ENCODE measurements at regions not wholly inside any gene's neighbourhood (a gene's known extent, or its start where the extent isn't known, plus 50 kb on each side); places are given as distances from the start of the nearest gene placed in this dataset.

- no peak for DNase-seq (ENCODE audit: low read depth)
- H3K4me3 ChIP-seq (ENCODE audit: low read length), result no peak overlapping the region
- TF ChIP-seq CTCF (conservative IDR thresholded peaks at IDR 0.05; ENCODE audit: low read length), result no peak
Measured at GRCh38 chr7:86962623-86963022, 96.8 kb downstream of the ELAPOR2 start.

GRCh38 chr7:86961686-86962085, 97.8 kb downstream of the ELAPOR2 start:
- no peak overlapping the region for H3K4me3 ChIP-seq (ENCODE audit: low read length)
- no peak for TF ChIP-seq CTCF (conservative IDR thresholded peaks at IDR 0.05; ENCODE audit: low read length)
- DNase-seq (ENCODE audit: low read depth), result peak; percentile 37

GRCh38 chr7:86958380-86958779, 101.1 kb downstream of the ELAPOR2 start:
- no peak overlapping the region for H3K4me3 ChIP-seq (ENCODE audit: low read length)
- TF ChIP-seq CTCF (conservative IDR thresholded peaks at IDR 0.05; ENCODE audit: low read length), result no peak
- no peak for DNase-seq (ENCODE audit: low read depth)

- no peak for TF ChIP-seq CTCF (conservative IDR thresholded peaks at IDR 0.05; ENCODE audit: low read length)
- DNase-seq (ENCODE audit: low read depth), result no peak
- H3K4me3 ChIP-seq (ENCODE audit: low read length), result no peak overlapping the region
Measured at GRCh38 chr7:86956567-86956966, 102.9 kb downstream of the ELAPOR2 start.

GRCh38 chr7:86955895-86956503, 103.5 kb downstream of the ELAPOR2 start:
- TF ChIP-seq CTCF (conservative IDR thresholded peaks at IDR 0.05; ENCODE audit: low read length), result no peak
- no peak for DNase-seq (ENCODE audit: low read depth)
- no peak overlapping the region for H3K4me3 ChIP-seq (ENCODE audit: low read length)

- TF ChIP-seq CTCF (conservative IDR thresholded peaks at IDR 0.05; ENCODE audit: low read length), result no peak
- no peak for DNase-seq (ENCODE audit: low read depth)
- H3K4me3 ChIP-seq (ENCODE audit: low read length), result no peak overlapping the region
Measured at GRCh38 chr7:86954971-86955370, 104.5 kb downstream of the ELAPOR2 start.

GRCh38 chr7:86953653-86954336, 105.7 kb downstream of the ELAPOR2 start:
- H3K4me3 ChIP-seq (ENCODE audit: low read length), result no peak overlapping the region
- no peak for TF ChIP-seq CTCF (conservative IDR thresholded peaks at IDR 0.05; ENCODE audit: low read length)
- DNase-seq (ENCODE audit: low read depth), result no peak
